ENCODE measurements at regions not wholly inside any gene's neighbourhood (a gene's known extent, or its start where the extent isn't known, plus 50 kb on each side); places are given as distances from the start of the nearest gene placed in this dataset.

DNA sequence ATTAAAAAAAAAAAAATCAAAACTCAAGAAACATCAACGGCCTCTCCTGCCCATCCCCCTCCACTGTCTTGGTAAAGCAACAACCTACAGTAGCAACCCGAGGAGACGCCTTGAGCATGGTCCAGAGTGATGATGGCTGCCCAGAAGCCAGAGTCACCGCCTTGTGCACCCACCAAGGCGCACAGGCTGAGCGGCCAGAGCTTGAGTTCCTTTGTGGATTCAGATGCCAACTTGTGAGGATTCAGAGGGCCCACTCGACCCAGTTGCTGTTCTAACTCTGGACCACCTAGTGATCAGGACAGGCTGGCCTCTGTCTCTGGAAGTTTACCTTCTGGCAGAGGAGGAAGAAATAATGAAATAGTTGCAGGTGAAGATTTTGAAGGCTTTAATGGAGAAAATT lies 105.0 kb downstream of the PDCL3 start:
- no peaks in the 10 kb centered on the region for H3K27me3 ChIP-seq
- H3K4me3 ChIP-seq = no peak overlapping the region
- no peaks in the 10 kb centered on the region for H3K36me3 ChIP-seq
- H3K4me1 ChIP-seq = no peaks in the 10 kb centered on the region
- no peak overlapping the region for H3K27ac ChIP-seq
- H3K9me3 ChIP-seq = no peaks in the 10 kb centered on the region
- TF ChIP-seq CTCF (IDR thresholded peaks at IDR 0.05) = no peak
- DNase-seq = no peak
- intact Hi-C loops (cut with DNase I; ENCODE audit: low total_unique reads) = no loop called here

DNA sequence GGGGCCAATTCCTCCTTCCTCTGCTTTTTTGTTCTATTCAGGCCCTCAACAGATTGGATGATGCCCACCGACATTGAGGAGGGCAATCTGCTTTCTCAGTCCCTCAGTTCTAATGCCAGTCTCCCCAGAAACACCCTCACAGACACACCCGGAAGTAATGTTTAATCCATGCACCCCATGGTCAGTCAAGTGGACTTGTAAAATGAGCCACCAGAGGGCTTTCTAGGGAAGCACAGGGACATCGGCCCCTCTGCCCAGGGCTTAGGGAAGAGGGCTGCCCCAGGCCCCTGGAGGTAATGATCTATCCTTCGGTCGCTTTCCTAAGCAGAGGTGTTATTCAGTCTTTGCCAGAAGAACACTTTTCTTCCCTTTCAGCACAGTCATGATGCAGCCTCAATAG lies 107.4 kb downstream of the PDCL3 start:
- no peak for DNase-seq
- TF ChIP-seq CTCF (IDR thresholded peaks at IDR 0.05) = no peak
- Histone ChIP-seq H3K36me3 (no peaks in the 10 kb centered on the region), H3K9me3 (no peaks in the 10 kb centered on the region), H3K27me3 (no peaks in the 10 kb centered on the region), H3K27ac (no peak overlapping the region), H3K4me1 (no peaks in the 10 kb centered on the region), H3K4me3 (no peak overlapping the region)
- intact Hi-C loops (cut with DNase I; ENCODE audit: low total_unique reads) = no loop called here

GRCh38 chr2:100673115-100673514 lies 110.3 kb downstream of the PDCL3 start:
- no peak overlapping the region for H3K4me3 ChIP-seq
- H3K36me3 ChIP-seq = no peaks in the 10 kb centered on the region
- intact Hi-C loops (cut with DNase I; ENCODE audit: low total_unique reads) = no loop called here
- no peaks in the 10 kb centered on the region for H3K4me1 ChIP-seq
- TF ChIP-seq CTCF (IDR thresholded peaks at IDR 0.05) = no peak
- no peaks in the 10 kb centered on the region for H3K9me3 ChIP-seq
- no peaks in the 10 kb centered on the region for H3K27me3 ChIP-seq
- no peak overlapping the region for H3K27ac ChIP-seq
- DNase-seq = no peak

DNA sequence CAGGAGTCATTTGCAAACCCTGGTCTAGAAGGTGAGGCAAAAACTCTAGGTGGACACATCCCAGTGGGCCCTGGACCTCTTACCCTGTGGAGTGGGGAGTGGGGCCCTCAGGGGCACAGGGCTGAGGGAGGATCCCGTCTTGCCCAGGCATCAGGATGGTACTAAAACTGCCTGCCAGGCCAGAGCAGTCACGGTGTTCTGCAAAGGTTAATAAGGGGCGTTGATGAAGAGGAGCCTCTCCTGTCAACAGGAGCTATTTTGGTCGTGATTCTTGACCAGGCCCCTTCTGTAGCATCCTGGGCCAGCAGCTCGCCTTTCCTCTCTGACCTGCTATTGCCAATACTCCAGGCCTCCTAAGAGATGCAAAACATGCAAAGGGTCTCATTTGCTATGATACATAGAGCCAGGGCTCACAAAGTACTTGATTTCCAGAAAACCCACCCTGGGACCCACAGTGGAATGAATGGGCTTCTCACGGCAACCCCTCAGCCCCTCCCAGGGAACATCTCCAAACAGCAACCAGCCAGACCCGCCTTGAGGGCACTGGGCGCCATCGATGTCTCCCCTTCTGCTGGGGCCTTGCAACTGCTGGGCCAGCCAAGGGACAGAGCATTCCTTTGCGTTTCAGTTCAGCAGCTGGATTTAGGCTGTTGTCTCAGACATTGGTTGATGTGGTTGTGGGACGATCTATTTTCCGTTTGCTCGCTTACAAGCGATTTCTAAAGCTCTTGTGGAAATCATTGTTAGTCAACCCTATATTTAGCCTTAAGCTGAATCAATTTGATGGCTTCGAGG lies 111.1 kb downstream of the PDCL3 start:
- intact Hi-C loops (cut with DNase I; ENCODE audit: low total_unique reads) = no loop called here
- no peak for DNase-seq
- no peaks in the 10 kb centered on the region for H3K36me3 ChIP-seq
- H3K27me3 ChIP-seq = no peaks in the 10 kb centered on the region
- no peak for TF ChIP-seq CTCF (IDR thresholded peaks at IDR 0.05)
- H3K27ac ChIP-seq = no peak overlapping the region
- H3K4me1 ChIP-seq = no peaks in the 10 kb centered on the region
- no peaks in the 10 kb centered on the region for H3K9me3 ChIP-seq
- no peak overlapping the region for H3K4me3 ChIP-seq

DNA sequence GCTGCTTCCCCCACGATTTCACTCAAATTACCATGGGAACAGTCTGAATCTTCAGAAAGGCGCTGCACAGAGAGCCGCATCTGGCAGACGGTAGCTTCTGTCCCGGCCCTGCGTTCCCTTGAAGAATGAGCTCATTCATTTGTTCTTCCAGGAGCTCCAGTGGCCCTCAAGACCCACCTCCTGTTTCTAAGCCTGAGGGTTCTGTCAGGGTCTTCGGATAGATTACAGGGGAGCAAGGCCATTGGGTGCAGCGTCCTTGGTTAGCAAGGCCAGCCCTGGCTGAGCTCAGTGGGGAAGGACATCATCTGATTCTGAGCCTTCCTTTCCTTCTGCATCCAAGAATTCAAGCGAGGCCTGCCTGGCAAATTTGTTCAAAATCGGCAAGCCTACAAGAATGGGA lies 111.9 kb downstream of the PDCL3 start:
- Histone ChIP-seq H3K27ac (no peak overlapping the region), H3K4me3 (no peak overlapping the region), H3K27me3 (no peaks in the 10 kb centered on the region), H3K36me3 (no peaks in the 10 kb centered on the region), H3K4me1 (no peaks in the 10 kb centered on the region), H3K9me3 (no peaks in the 10 kb centered on the region)
- no peak for TF ChIP-seq CTCF (IDR thresholded peaks at IDR 0.05)
- DNase-seq = no peak
- intact Hi-C loops (cut with DNase I; ENCODE audit: low total_unique reads) = no loop called here

DNA sequence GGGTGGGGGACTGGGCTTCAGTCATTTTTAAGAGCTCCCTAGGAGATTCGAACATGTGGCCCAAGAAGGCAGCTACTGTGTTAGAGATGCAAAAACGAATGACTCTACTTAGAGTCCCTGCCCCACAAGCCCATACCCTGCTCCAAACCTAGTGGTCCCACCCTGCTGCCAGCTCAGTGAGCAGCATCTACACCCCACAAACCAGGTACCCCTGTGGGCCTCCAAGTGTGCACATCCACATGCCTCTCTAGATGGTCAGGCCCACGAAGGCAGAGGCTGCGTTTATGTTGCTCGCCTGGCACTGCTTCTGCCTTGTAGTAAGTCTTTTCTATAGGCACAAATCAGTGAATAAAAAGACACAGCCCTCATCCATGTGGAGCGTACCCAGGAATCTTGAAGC lies 112.6 kb downstream of the PDCL3 start:
- Histone ChIP-seq H3K4me1 (no peaks in the 10 kb centered on the region), H3K9me3 (no peaks in the 10 kb centered on the region), H3K27ac (no peak overlapping the region), H3K36me3 (no peaks in the 10 kb centered on the region), H3K4me3 (no peak overlapping the region), H3K27me3 (no peaks in the 10 kb centered on the region)
- DNase-seq = no peak
- intact Hi-C loops (cut with DNase I; ENCODE audit: low total_unique reads) = no loop called here
- no peak for TF ChIP-seq CTCF (IDR thresholded peaks at IDR 0.05)

All from tibial artery (tissue), 4 donors.